ENCODE measurements at regions not wholly inside any gene's neighbourhood (a gene's known extent, or its start where the extent isn't known, plus 50 kb on each side); places are given as distances from the start of the nearest gene placed in this dataset.

GRCh38 chr15:80334521-80334920 is 69.7 kb upstream of the ARNT2 start:
- peaks cover 26 to 38% of the 10 kb centered on the region in 2 donors for H3K27me3 Mint-ChIP-seq
- no peaks in the 10 kb centered on the region for H3K9me3 Mint-ChIP-seq
- no peak overlapping the region for H3K27ac Mint-ChIP-seq
- DNase-seq (no peak), ATAC-seq (replicated peaks) (no peak)
- no peaks in the 10 kb centered on the region for H3K36me3 Mint-ChIP-seq (ENCODE audit: insufficient read depth)
- peaks cover 0 to 2% of the 10 kb centered on the region in 2 donors for H3K4me1 Mint-ChIP-seq (ENCODE audit: low read depth in 2 of 2)
- no peak overlapping the region for H3K4me3 Mint-ChIP-seq

- Mint-ChIP-seq H3K4me1 (ENCODE audit: low read depth in 2 of 2) (no peaks in the 10 kb centered on the region), H3K4me3 (no peak overlapping the region), H3K9me3 (no peaks in the 10 kb centered on the region), H3K27me3 (peaks cover 55 to 57% of the 10 kb centered on the region in 2 donors), H3K27ac (no peak overlapping the region), H3K36me3 (ENCODE audit: insufficient read depth) (no peaks in the 10 kb centered on the region)
- no peak for ATAC-seq (replicated peaks)
- DNase-seq, result no peak
Measured at GRCh38 chr15:80339601-80340000, 64.6 kb upstream of the ARNT2 start.

- no peaks in the 10 kb centered on the region for H3K9me3 Mint-ChIP-seq
- H3K27ac Mint-ChIP-seq, result no peak overlapping the region
- ATAC-seq (replicated peaks) (no peak), DNase-seq (no peak)
- no peak overlapping the region for H3K4me3 Mint-ChIP-seq
- H3K36me3 Mint-ChIP-seq (ENCODE audit: insufficient read depth), result no peaks in the 10 kb centered on the region
- H3K27me3 Mint-ChIP-seq, result peaks cover 42 to 56% of the 10 kb centered on the region in 2 donors
- H3K4me1 Mint-ChIP-seq (ENCODE audit: low read depth in 2 of 2), result no peaks in the 10 kb centered on the region
Measured at GRCh38 chr15:80342148-80342547, 62.0 kb upstream of the ARNT2 start.

DNA sequence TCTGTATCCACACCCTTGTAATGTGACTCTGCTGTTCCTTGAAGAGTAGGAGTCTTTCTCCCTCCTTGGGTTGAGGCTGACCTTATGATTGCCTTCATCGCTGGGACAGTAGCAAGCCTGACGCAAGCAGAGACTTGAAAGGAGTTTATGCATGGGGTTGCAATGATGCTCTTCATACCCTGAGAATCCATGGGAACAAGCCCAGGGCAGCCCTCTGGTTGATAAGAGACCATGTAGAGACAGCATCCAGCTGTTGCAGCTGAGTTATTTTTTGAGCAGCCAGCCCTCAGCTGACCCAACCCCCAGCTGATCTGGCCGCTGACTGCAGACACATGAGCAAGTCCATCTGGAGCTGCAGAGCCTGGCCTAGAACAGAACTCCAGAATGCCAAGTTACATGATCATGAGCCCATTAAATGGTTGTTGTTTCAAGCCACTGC is 60.6 kb upstream of the ARNT2 start:
- Mint-ChIP-seq H3K4me3 (no peak overlapping the region), H3K27me3 (peaks cover 36 to 65% of the 10 kb centered on the region in 2 donors), H3K4me1 (ENCODE audit: low read depth in 2 of 2) (no peaks in the 10 kb centered on the region), H3K27ac (no peak overlapping the region), H3K36me3 (ENCODE audit: insufficient read depth) (no peaks in the 10 kb centered on the region), H3K9me3 (no peaks in the 10 kb centered on the region)
- DNase-seq (no peak), ATAC-seq (replicated peaks) (no peak)

DNA sequence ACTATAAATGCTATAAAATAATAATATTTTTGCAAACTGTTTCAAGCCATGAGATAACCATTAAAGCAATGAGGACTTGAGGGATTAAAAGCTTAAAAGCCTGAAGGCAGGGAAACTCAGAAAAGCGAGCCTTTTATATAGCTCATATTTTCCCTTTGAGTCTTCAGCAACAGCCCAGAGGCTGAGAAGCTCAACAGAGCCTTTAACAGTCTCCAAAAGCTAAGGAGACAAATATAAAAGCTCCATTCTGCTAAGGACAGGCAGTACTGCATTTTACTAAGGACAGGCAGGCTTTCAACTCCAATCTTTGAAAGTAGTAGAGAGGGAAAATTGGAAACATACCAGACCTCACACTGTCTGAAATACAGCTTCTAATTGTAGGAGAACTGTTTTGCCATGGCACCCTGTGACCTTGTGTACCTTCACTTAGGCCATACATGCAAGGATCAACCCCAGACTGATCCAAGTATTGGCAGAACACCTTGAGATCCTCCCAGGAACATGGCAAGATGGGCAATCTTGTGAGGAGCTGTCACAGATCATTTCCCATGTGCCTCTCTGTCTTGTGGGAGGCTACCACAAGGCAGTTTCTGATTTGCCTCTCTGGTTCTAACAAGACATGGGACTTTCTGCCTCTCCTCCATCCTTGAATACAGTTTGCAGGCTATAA is 53.1 kb upstream of the ARNT2 start:
- H3K4me1 Mint-ChIP-seq (ENCODE audit: low read depth in 2 of 2), result no peaks in the 10 kb centered on the region
- H3K27me3 Mint-ChIP-seq, result peaks cover 41 to 48% of the 10 kb centered on the region in 2 donors
- no peaks in the 10 kb centered on the region for H3K9me3 Mint-ChIP-seq
- DNase-seq, result no peak
- ATAC-seq (replicated peaks), result no peak
- H3K36me3 Mint-ChIP-seq (ENCODE audit: insufficient read depth), result no peaks in the 10 kb centered on the region
- no peak overlapping the region for H3K4me3 Mint-ChIP-seq
- H3K27ac Mint-ChIP-seq, result no peak overlapping the region

Measured in effector memory CD8-positive, alpha-beta T cell (primary cell).